Type B pancreatic cell (in vitro differentiated cells): ENCODE measurements at regions not wholly inside any gene's neighbourhood (a gene's known extent, or its start where the extent isn't known, plus 50 kb on each side); places are given as distances from the start of the nearest gene placed in this dataset.

Source experiments
- DNase-seq: peaks from one replicate; pipeline ENCODE4 v3.0.0; 2021; ENCODE audit warnings: mixed read lengths; ENCODE audit not compliant: unreplicated experiment; ENCODE audit errors: extremely low spot score
- H3K27ac Mint-ChIP-seq: 2 replicates; pipeline ENCODE4 v1.8.0; 2021; ENCODE audit warnings: mild to moderate bottlenecking, mixed read lengths
- H3K27me3 Mint-ChIP-seq: 2 replicates; pipeline ENCODE4 v1.8.0; 2021; ENCODE audit warnings: mixed read lengths
- H3K36me3 Mint-ChIP-seq: 2 replicates; pipeline ENCODE4 v1.8.0; 2021; ENCODE audit warnings: mixed read lengths
- H3K4me1 Mint-ChIP-seq: one replicate; pipeline ENCODE4 v1.8.0; 2021; ENCODE audit warnings: mixed read lengths; ENCODE audit not compliant: unreplicated experiment
- H3K4me3 Mint-ChIP-seq: 2 replicates; pipeline ENCODE4 v1.8.0; 2021; ENCODE audit warnings: mild to moderate bottlenecking, mixed read lengths
- H3K9me3 Mint-ChIP-seq: 2 replicates; pipeline ENCODE4 v1.8.0; 2021; ENCODE audit warnings: mixed read lengths
- TF ChIP-seq, protein P1 (sequence below): fragments of 200-600 bp; sonication (generic); conservative IDR thresholded peaks from 2 replicates; pipeline ENCODE4 v1.5.0; 2021; ENCODE audit warnings: antibody characterized with exemption, mild to moderate bottlenecking

DNA sequence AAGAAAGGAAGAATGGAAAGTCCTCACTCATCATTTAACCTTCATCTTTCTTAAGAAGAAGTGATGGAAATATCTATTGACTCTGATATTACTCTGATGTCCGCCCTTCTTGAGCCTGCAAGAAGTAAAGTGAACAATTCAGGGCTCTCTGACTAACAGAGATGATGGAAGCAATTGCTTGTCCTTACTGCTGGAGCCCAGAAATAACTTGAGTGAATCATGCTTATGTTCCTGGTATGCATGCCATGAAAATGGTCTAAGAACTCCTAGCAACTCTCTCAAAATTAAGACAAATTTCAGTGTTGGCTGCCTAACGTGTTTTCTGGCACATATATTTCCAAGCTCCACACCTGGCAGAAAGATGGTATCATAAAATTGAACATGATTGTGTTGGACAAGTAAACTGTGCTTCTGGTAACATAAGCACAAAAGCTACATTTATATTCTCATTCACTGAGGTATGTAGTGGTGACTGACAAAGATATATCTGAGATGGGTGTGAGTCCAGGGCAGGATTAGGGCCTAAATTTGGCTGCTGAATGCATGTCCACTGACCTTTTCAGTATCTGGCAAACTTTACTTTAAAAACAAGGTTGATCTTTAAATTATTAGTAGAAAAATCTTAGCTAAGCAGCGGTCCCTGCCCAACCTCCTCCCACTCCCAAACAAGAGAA lies 109.2 kb upstream of the OTUD4 start:
- H3K27ac Mint-ChIP-seq = no peak overlapping the region
- H3K27me3 Mint-ChIP-seq = peaks cover 6% of the 10 kb centered on the region
- H3K4me1 Mint-ChIP-seq = no peaks in the 10 kb centered on the region
- H3K9me3 Mint-ChIP-seq = no peaks in the 10 kb centered on the region
- H3K36me3 Mint-ChIP-seq = no peaks in the 10 kb centered on the region
- no peak overlapping the region for H3K4me3 Mint-ChIP-seq
- TF ChIP-seq, protein P1, sequence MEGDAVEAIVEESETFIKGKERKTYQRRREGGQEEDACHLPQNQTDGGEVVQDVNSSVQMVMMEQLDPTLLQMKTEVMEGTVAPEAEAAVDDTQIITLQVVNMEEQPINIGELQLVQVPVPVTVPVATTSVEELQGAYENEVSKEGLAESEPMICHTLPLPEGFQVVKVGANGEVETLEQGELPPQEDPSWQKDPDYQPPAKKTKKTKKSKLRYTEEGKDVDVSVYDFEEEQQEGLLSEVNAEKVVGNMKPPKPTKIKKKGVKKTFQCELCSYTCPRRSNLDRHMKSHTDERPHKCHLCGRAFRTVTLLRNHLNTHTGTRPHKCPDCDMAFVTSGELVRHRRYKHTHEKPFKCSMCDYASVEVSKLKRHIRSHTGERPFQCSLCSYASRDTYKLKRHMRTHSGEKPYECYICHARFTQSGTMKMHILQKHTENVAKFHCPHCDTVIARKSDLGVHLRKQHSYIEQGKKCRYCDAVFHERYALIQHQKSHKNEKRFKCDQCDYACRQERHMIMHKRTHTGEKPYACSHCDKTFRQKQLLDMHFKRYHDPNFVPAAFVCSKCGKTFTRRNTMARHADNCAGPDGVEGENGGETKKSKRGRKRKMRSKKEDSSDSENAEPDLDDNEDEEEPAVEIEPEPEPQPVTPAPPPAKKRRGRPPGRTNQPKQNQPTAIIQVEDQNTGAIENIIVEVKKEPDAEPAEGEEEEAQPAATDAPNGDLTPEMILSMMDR = no peak
- DNase-seq = no peak

GRCh38 chr4:145287351-145287750 lies 107.0 kb upstream of the OTUD4 start:
- DNase-seq = no peak
- Mint-ChIP-seq H3K9me3 (no peaks in the 10 kb centered on the region), H3K4me1 (no peaks in the 10 kb centered on the region), H3K27ac (no peak overlapping the region), H3K27me3 (peaks cover 6% of the 10 kb centered on the region), H3K4me3 (no peak overlapping the region), H3K36me3 (no peaks in the 10 kb centered on the region)
- TF ChIP-seq, protein P1 = no peak

DNA sequence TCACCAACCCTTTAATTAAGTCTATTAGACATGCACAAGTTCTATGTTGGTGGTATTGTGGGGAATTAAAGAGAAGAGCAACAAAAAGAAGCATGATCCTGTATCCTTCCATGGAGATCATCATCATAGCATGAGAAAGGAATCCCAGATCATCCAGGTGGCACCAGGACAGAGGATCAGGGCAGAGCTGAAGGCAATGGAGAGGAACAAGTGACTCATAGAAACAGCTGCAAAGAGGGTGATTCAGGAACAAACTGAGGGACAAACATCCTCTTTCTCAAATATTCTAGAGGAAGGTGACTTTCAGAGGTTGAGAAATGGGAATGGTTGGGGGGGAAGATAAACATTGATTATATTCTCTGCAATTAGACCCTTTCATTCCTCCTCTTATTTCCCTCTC lies 105.5 kb upstream of the OTUD4 start:
- H3K27me3 Mint-ChIP-seq = peaks cover 3% of the 10 kb centered on the region
- TF ChIP-seq, protein P1 = no peak
- H3K36me3 Mint-ChIP-seq = no peaks in the 10 kb centered on the region
- no peaks in the 10 kb centered on the region for H3K9me3 Mint-ChIP-seq
- no peak overlapping the region for H3K27ac Mint-ChIP-seq
- H3K4me1 Mint-ChIP-seq = no peaks in the 10 kb centered on the region
- H3K4me3 Mint-ChIP-seq = no peak overlapping the region
- DNase-seq = no peak

GRCh38 chr4:145283909-145284308 lies 103.5 kb upstream of the OTUD4 start:
- no peak overlapping the region for H3K4me3 Mint-ChIP-seq
- no peaks in the 10 kb centered on the region for H3K9me3 Mint-ChIP-seq
- TF ChIP-seq, protein P1 = no peak
- peaks cover 6% of the 10 kb centered on the region for H3K4me1 Mint-ChIP-seq
- peaks cover 3% of the 10 kb centered on the region for H3K27me3 Mint-ChIP-seq
- H3K36me3 Mint-ChIP-seq = no peaks in the 10 kb centered on the region
- no peak for DNase-seq
- no peak overlapping the region for H3K27ac Mint-ChIP-seq

GRCh38 chr4:145281951-145282350 lies 101.6 kb upstream of the OTUD4 start:
- no peaks in the 10 kb centered on the region for H3K36me3 Mint-ChIP-seq
- TF ChIP-seq, protein P1 = no peak
- H3K4me1 Mint-ChIP-seq = peaks cover 10% of the 10 kb centered on the region
- DNase-seq = no peak
- no peak overlapping the region for H3K27ac Mint-ChIP-seq
- H3K4me3 Mint-ChIP-seq = no peak overlapping the region
- H3K27me3 Mint-ChIP-seq = peaks cover 3% of the 10 kb centered on the region
- H3K9me3 Mint-ChIP-seq = no peaks in the 10 kb centered on the region
